H1 (cell line): ENCODE measurements at regions not wholly inside any gene's neighbourhood (a gene's known extent, or its start where the extent isn't known, plus 50 kb on each side); places are given as distances from the start of the nearest gene placed in this dataset.

Experiments
- CTCF ChIA-PET: fragments of 300-600 bp; sonication (Branson Sonifier 250); formaldehyde crosslinking; loops from one replicate; lab custom pipeline; 2021; ENCODE audit not compliant: partially characterized antibody; lab: Charles Lee
- POLR2A ChIA-PET: fragments of 300-600 bp; sonication (Branson Sonifier 250); formaldehyde crosslinking; loops from one replicate; lab custom pipeline; 2021; ENCODE audit warnings: inconsistent platforms; ENCODE audit not compliant: partially characterized antibody; lab: Charles Lee
- DNase-seq, 2 experiments: peaks; one replicate each; pipeline versions ENCODE4 v3.0.0 to v3.0.0-alpha.2; 2010 to 2022; ENCODE audit warnings: low spot score in 2 of 2, low read depth in 1 of 2, mixed read lengths in 1 of 2
- FAIRE-seq: peaks from 2 replicates; lab custom pipeline; 2011; peaks lifted over from hg19 to GRCh38; lab: Jason Lieb, UNC
- H2AFZ ChIP-seq: 2 replicates; pipeline ENCODE4 v1.8.1; 2012; ENCODE audit warnings: low read length, inconsistent platforms
- H2AK5ac ChIP-seq: 2 replicates; pipeline ENCODE4 v1.6.1; 2013; ENCODE audit warnings: low read depth, low read length
- H2BK120ac ChIP-seq: replicated peaks from 2 replicates; pipeline ENCODE3; 2013; ENCODE audit warnings: low read depth, low read length, inconsistent platforms
- H2BK12ac ChIP-seq: 2 replicates; pipeline ENCODE4 v1.6.1; 2013; ENCODE audit warnings: low read depth, low read length
- H2BK15ac ChIP-seq: 2 replicates; pipeline ENCODE4 v1.6.1; 2013; ENCODE audit warnings: low read length
- H2BK20ac ChIP-seq: 2 replicates; pipeline ENCODE4 v1.6.1; 2013; ENCODE audit warnings: low read length
- H2BK5ac ChIP-seq: 2 replicates; pipeline ENCODE4 v1.6.1; 2013; ENCODE audit warnings: low read depth, low read length
- H3K14ac ChIP-seq: 2 replicates; pipeline ENCODE4 v1.6.1; 2013; ENCODE audit warnings: inconsistent platforms; ENCODE audit not compliant: insufficient read length
- H3K18ac ChIP-seq: 2 replicates; pipeline ENCODE4 v1.6.1; 2013; ENCODE audit warnings: low read length; ENCODE audit errors: extremely low read depth
- H3K23ac ChIP-seq: 2 replicates; pipeline ENCODE4 v1.6.1; 2013; ENCODE audit warnings: inconsistent platforms; ENCODE audit not compliant: insufficient read length
- H3K23me2 ChIP-seq: 2 replicates; pipeline ENCODE4 v1.6.1; 2013; ENCODE audit warnings: low read depth, low read length
- H3K27ac ChIP-seq: 2 replicates; pipeline ENCODE4 v1.6.1; 2011; ENCODE audit warnings: low read depth, low read length, inconsistent platforms
- H3K27me3 ChIP-seq, 4 experiments: replicated peaks in 1 of 4; 1 replicate in 1 of 4; 2 replicates in 3 of 4; pipeline versions ENCODE4 v1.6.1 to v1.8.1; 2011 to 2013; ENCODE audit warnings: low read length in 3 of 4, mild to moderate bottlenecking in 3 of 4, inconsistent platforms in 2 of 4, mixed read lengths in 2 of 4, moderate library complexity in 1 of 4; ENCODE audit not compliant: control insufficient read depth in 3 of 4, insufficient read depth in 3 of 4; ENCODE audit errors: extremely low read depth in 1 of 4
- H3K36me3 ChIP-seq, 4 experiments: 2 replicates each; pipeline versions ENCODE4 v1.6.1 to v1.8.1; 2011 to 2013; ENCODE audit warnings: mild to moderate bottlenecking in 4 of 4, low read length in 3 of 4, moderate library complexity in 2 of 4, control low read depth in 1 of 4, inconsistent platforms in 1 of 4; ENCODE audit not compliant: insufficient read depth in 4 of 4, control insufficient read depth in 2 of 4
- H3K4ac ChIP-seq: replicated peaks from 2 replicates; pipeline ENCODE3; 2013; ENCODE audit warnings: low read length, low read depth, mixed read lengths, inconsistent platforms; ENCODE audit not compliant: insufficient read length
- H3K4me1 ChIP-seq, 4 experiments: replicated peaks in 1 of 4; 1 replicate in 1 of 4; 2 replicates in 3 of 4; pipeline versions ENCODE4 v1.6.1 to v1.8.1; 2011 to 2013; ENCODE audit warnings: low read length in 3 of 4, inconsistent platforms in 2 of 4, mixed read lengths in 1 of 4; ENCODE audit not compliant: insufficient read depth in 4 of 4, control insufficient read depth in 3 of 4
- H3K4me2 ChIP-seq, 2 experiments: 2 replicates each; pipeline versions ENCODE4 v1.6.1 to v1.8.1; 2011 to 2013; ENCODE audit warnings: low read depth in 2 of 2, low read length in 2 of 2, control low read depth in 1 of 2, inconsistent platforms in 1 of 2, mild to moderate bottlenecking in 1 of 2; ENCODE audit not compliant: insufficient read depth in 1 of 2
- H3K4me3 ChIP-seq, 4 experiments: fragments of 200-600, 300-600 bp in 1 of 4; sonication (generic), shearing (Covaris generic), sonication (Bioruptor Twin) in 1 of 4; 2 replicates each; pipeline versions ENCODE4 v1.5.1 to v1.8.1; 2011 to 2016; ENCODE audit warnings: low read length in 4 of 4, low read depth in 3 of 4, control low read depth in 2 of 4, inconsistent platforms in 2 of 4, mild to moderate bottlenecking in 2 of 4, mixed read lengths in 1 of 4, moderate library complexity in 1 of 4; ENCODE audit not compliant: insufficient read depth in 2 of 4; ENCODE audit errors: extremely low read depth in 1 of 4
- H3K56ac ChIP-seq: replicated peaks from 2 replicates; pipeline ENCODE3; 2013; ENCODE audit warnings: low read depth, mild to moderate bottlenecking, mixed read lengths, low read length, inconsistent platforms; ENCODE audit not compliant: insufficient read length
- H3K79me1 ChIP-seq: 2 replicates; pipeline ENCODE4 v1.6.1; 2013; ENCODE audit warnings: low read depth, low read length, control low read depth
- H3K79me2 ChIP-seq, 2 experiments: 2 replicates each; pipeline versions ENCODE4 v1.6.1 to v1.8.1; 2012 to 2013; ENCODE audit warnings: low read length in 2 of 2, mild to moderate bottlenecking in 2 of 2, inconsistent platforms in 1 of 2; ENCODE audit not compliant: insufficient read depth in 2 of 2, control insufficient read depth in 1 of 2
- H3K9ac ChIP-seq, 4 experiments: replicated peaks in 1 of 4; 1 replicate in 1 of 4; 2 replicates in 3 of 4; pipeline versions ENCODE4 v1.6.1 to v1.8.1; 2011 to 2013; ENCODE audit warnings: low read depth in 3 of 4, low read length in 3 of 4, control low read depth in 2 of 4, mild to moderate bottlenecking in 2 of 4, moderate library complexity in 2 of 4, inconsistent platforms in 1 of 4; ENCODE audit errors: extremely low read depth in 1 of 4
- H3K9me3 ChIP-seq, 2 experiments: 2 replicates each; pipeline versions ENCODE4 v1.6.1 to v1.8.1; 2012 to 2013; ENCODE audit warnings: mild to moderate bottlenecking in 2 of 2, moderate library complexity in 2 of 2, control low read depth in 1 of 2, inconsistent platforms in 1 of 2, low read depth in 1 of 2, low read length in 1 of 2, mixed read lengths in 1 of 2; ENCODE audit not compliant: insufficient read depth in 2 of 2
- H4K20me1 ChIP-seq, 2 experiments: replicated peaks in 1 of 2; 2 replicates each; pipeline versions ENCODE3 to v1.8.1; 2011 to 2013; ENCODE audit warnings: inconsistent platforms in 2 of 2, low read length in 2 of 2, mild to moderate bottlenecking in 1 of 2; ENCODE audit not compliant: insufficient read depth in 2 of 2, control insufficient read depth in 1 of 2
- H4K5ac ChIP-seq: 2 replicates; pipeline ENCODE4 v1.6.1; 2013; ENCODE audit warnings: low read length, low read depth, mixed read lengths, inconsistent platforms; ENCODE audit not compliant: insufficient read length
- H4K8ac ChIP-seq: 2 replicates; pipeline ENCODE4 v1.8.0; 2013; ENCODE audit warnings: mild to moderate bottlenecking, moderate library complexity, low read length, inconsistent platforms; ENCODE audit not compliant: insufficient read depth; ENCODE audit errors: extremely low read depth
- H4K91ac ChIP-seq: replicated peaks from 2 replicates; pipeline ENCODE3; 2013; ENCODE audit warnings: low read length, mixed read lengths, inconsistent platforms; ENCODE audit not compliant: insufficient read length
- BCL11A ChIP-seq, 2 experiments: IDR thresholded peaks; one replicate each; pipeline ENCODE4 v1.6.1; 2011; ENCODE audit warnings: low read depth in 2 of 2, low read length in 2 of 2, mild to moderate bottlenecking in 2 of 2
- EP300 ChIP-seq, 2 experiments: IDR thresholded peaks; 1 replicate in 1 of 2; 2 replicates in 1 of 2; pipeline ENCODE4 v1.6.1; 2011 to 2012; ENCODE audit warnings: low read depth in 2 of 2, low read length in 2 of 2, mild to moderate bottlenecking in 2 of 2, borderline replicate concordance in 1 of 2, inconsistent platforms in 1 of 2, moderate library complexity in 1 of 2
- RAD21 ChIP-seq, 2 experiments: IDR thresholded peaks in 1 of 2; conservative IDR thresholded peaks in 1 of 2; 2 replicates each; pipeline ENCODE4 v1.6.1; 2011; ENCODE audit warnings: low read depth in 2 of 2, low read length in 2 of 2, improper control_type of control experiment in 1 of 2, inconsistent platforms in 1 of 2, mild to moderate bottlenecking in 1 of 2, moderate library complexity in 1 of 2
- TAF7 ChIP-seq: optimal IDR thresholded peaks from 2 replicates; pipeline ENCODE3; 2011; ENCODE audit warnings: low read depth, mild to moderate bottlenecking, inconsistent platforms, low read length, moderate library complexity, borderline replicate concordance
- YY1 ChIP-seq: IDR thresholded peaks from 2 replicates; pipeline ENCODE4 v1.6.1; 2011; ENCODE audit warnings: low read depth, mild to moderate bottlenecking, low read length
- ZNF274 ChIP-seq: IDR thresholded peaks from 2 replicates; pipeline ENCODE4 v1.7.0; 2012; ENCODE audit warnings: low read length, borderline replicate concordance; ENCODE audit errors: extremely low read depth
- WGBS, 2 experiments: shearing (Covaris generic) in 1 of 2; methylation state at CpG; one replicate each; pipeline versions ENCODE4 v1.1.6 to v1.1.7; 2013 to 2015; ENCODE audit warnings: low lambda C conversion rate in 2 of 2, mixed read lengths in 2 of 2, inconsistent platforms in 1 of 2, low coverage in 1 of 2, missing lambda C conversion rate in 1 of 2; ENCODE audit not compliant: insufficient replicate concordance in 2 of 2, insufficient coverage in 1 of 2, insufficient read length in 1 of 2; ENCODE audit errors: extremely low coverage in 1 of 2, missing lambda C conversion rate in 1 of 2; 5-methylcytosine and 5-hydroxymethylcytosine counted together

DNA sequence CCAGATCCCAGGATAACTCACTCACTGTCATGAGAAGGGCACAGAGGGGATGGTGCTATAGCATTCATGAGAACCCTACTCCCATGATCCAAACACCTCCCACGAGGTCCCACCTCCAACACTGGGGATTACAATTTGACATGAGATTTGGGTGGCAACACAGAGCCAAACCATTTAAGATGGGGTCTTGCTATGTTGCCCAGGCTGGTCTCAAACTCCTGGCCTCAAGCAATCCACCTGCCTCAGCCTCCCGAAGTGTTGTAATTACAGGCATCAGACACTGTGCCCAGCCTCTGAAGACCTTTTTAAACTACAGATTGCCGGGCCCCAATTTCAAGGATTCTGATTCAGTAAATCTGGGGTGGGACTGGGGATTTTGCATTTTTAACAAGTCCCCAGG lies 98.5 kb downstream of the BAMBI start:
- Histone ChIP-seq H3K4me3 (no peak overlapping the region), H3K4me1 (no peaks in the 10 kb centered on the region), H3K23me2 (no peaks in the 10 kb centered on the region), H3K56ac (no peak overlapping the region), H2BK120ac (no peak overlapping the region), H2AK5ac (no peak overlapping the region), H3K27me3 (no peaks in the 10 kb centered on the region), H3K79me1 (no peaks in the 10 kb centered on the region), H2BK5ac (no peak overlapping the region), H3K4me2 (no peak overlapping the region), H4K20me1 (no peaks in the 10 kb centered on the region), H2BK15ac (no peak overlapping the region), H4K91ac (no peak overlapping the region), H4K5ac (no peak overlapping the region), H3K79me2 (no peaks in the 10 kb centered on the region), H3K23ac (no peak overlapping the region), H3K9ac (no peak overlapping the region), H3K14ac (no peak overlapping the region), H3K36me3 (no peaks in the 10 kb centered on the region), H2BK12ac (no peak overlapping the region), H2BK20ac (no peak overlapping the region), H3K9me3 (peaks cover 0 to 11% of the 10 kb centered on the region in 2 experiments; a peak in 2 of 4 replicates), H3K4ac (no peak overlapping the region), H3K18ac (no peak overlapping the region), H4K8ac (no peak overlapping the region), H3K27ac (no peak overlapping the region), H2AFZ (no peak overlapping the region)
- 89% methylated on average over 3 of the region's 3 CpGs; no CpG with 5 or more reads in 1 of the 2 experiments for WGBS, 2 experiments
- FAIRE-seq (no peak), DNase-seq (no peak)
- no peak for TF ChIP-seq RAD21 (IDR thresholded peaks at IDR 0.05 in 1 of 2, conservative IDR thresholded peaks at IDR 0.05 in 1 of 2; ENCODE audit: low read depth in 2 of 2, low read length in 2 of 2)
- no peak for TF ChIP-seq TAF7
- no peak for TF ChIP-seq YY1
- no peak for TF ChIP-seq EP300 (IDR thresholded peaks at IDR 0.05; ENCODE audit: borderline replicate concordance in 1 of 2, low read depth in 2 of 2, low read length in 2 of 2)
- TF ChIP-seq BCL11A (IDR thresholded peaks at IDR 0.05; ENCODE audit: low read depth in 2 of 2, low read length in 2 of 2): no peak
- TF ChIP-seq ZNF274: no peak
- ChIA-PET CTCF (no interaction called here), POLR2A (no interaction called here)
